Astrocyte of the cerebellum (primary cell): ENCODE measurements at regions not wholly inside any gene's neighbourhood (a gene's known extent, or its start where the extent isn't known, plus 50 kb on each side); places are given as distances from the start of the nearest gene placed in this dataset.
A peak's percentile ranks its signal among the peaks of the same experiment; 100 is the strongest.

Experiments
- DNase-seq: peaks from one replicate; pipeline ENCODE4 v3.0.0-alpha.2; 2011; ENCODE audit warnings: low read depth
- H3K4me3 ChIP-seq: 2 replicates; pipeline ENCODE4 v1.5.1; 2011; ENCODE audit warnings: mild to moderate bottlenecking, low read depth, low read length, moderate library complexity
- CTCF ChIP-seq: IDR thresholded peaks from 2 replicates; pipeline ENCODE4 v1.5.1; 2012; ENCODE audit warnings: low read length, low read depth, moderate library complexity, mild to moderate bottlenecking; ENCODE audit errors: missing control alignments
- in situ Hi-C: cut with HindIII; loops from 2 replicates; pipeline ENCODE4 v1.10.0; 2017; ENCODE audit warnings: low sequenced_read_pairs

- H3K4me3 ChIP-seq, result no peak overlapping the region
- TF ChIP-seq CTCF, result no peak
- no peak for DNase-seq
- in situ Hi-C loops, result no loop called here
These were observed 87.2 kb upstream of the SOX5 start for GRCh38 chr12:24036438-24037216.

GRCh38 chr12:24034894-24035293 lies 85.4 kb upstream of the SOX5 start:
- no peak for TF ChIP-seq CTCF
- no peak overlapping the region for H3K4me3 ChIP-seq
- in situ Hi-C loops, result no loop called here
- no peak for DNase-seq

- no peak overlapping the region for H3K4me3 ChIP-seq
- no peak for TF ChIP-seq CTCF
- in situ Hi-C loops, result no loop called here
- peak; percentile 20 for DNase-seq
These were observed 84.7 kb upstream of the SOX5 start for GRCh38 chr12:24034160-24034559.

GRCh38 chr12:24027352-24027751 lies 77.9 kb upstream of the SOX5 start:
- no peak for DNase-seq
- no peak overlapping the region for H3K4me3 ChIP-seq
- no peak for TF ChIP-seq CTCF
- in situ Hi-C loops, result no loop called here

GRCh38 chr12:24025153-24025798 lies 75.8 kb upstream of the SOX5 start:
- TF ChIP-seq CTCF, result peak; percentile 42
- no peak for DNase-seq
- in situ Hi-C loops, result no loop called here
- H3K4me3 ChIP-seq, result no peak overlapping the region

GRCh38 chr12:24023081-24023480 lies 73.6 kb upstream of the SOX5 start:
- no peak overlapping the region for H3K4me3 ChIP-seq
- in situ Hi-C loops, result no loop called here
- TF ChIP-seq CTCF, result no peak
- DNase-seq, result no peak
